Fibroblast of pulmonary artery (primary cell): ENCODE measurements at regions not wholly inside any gene's neighbourhood (a gene's known extent, or its start where the extent isn't known, plus 50 kb on each side); places are given as distances from the start of the nearest gene placed in this dataset.

Experiments used
- DNase-seq: peaks from one replicate; pipeline ENCODE4 v3.0.0-alpha.2; 2010; ENCODE audit warnings: low read depth
- H3K4me3 ChIP-seq: replicated peaks from 2 replicates; pipeline ENCODE4 v1.5.1; 2011; ENCODE audit warnings: low read depth, mild to moderate bottlenecking, control low read depth, low read length, moderate library complexity
- CTCF ChIP-seq: IDR thresholded peaks from 2 replicates; pipeline ENCODE4 v1.5.1; 2011; ENCODE audit warnings: mild to moderate bottlenecking, control low read depth, low read length, inconsistent platforms; ENCODE audit errors: missing control alignments

DNA sequence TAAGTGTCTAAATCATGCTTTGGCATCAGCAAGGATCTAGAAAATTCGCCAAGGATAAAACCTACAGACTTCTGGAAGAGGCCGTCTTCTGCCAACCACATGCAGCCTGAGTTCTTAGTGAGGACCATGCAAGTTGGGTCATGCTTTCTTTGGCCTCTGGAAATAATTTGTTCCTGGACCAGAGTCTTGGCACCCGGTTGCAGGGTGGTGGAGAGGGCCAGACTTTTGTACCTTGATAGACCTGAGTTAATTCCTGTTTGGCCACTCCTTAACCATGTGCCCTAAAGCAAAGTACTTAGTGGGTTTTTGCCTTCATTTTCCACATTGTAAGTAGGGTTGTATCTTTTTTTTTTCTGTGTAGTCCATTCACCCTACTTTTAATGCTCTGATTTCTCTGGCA is 283.4 kb upstream of the IRX5 start:
- no peak for DNase-seq
- no peak for TF ChIP-seq CTCF
- H3K4me3 ChIP-seq: no peak overlapping the region

DNA sequence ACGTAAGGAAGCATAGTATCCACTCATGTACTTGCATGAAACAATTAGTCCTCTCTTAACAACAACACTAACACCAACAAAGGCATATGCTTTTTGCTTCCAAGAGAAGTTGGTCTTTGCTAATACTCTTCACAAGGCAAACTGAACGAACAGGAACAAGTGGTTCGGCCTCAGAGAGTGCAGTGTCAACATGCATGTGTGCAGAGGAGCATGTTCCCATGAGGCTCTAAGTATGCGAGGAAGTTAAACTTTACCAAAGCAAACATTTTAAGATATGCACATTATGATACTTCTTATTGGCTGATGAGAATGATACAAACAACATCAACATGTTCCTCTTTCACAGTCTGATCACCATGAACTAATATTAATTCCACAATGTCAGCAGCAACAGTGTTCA is 285.3 kb upstream of the IRX5 start:
- H3K4me3 ChIP-seq: no peak overlapping the region
- TF ChIP-seq CTCF: no peak
- no peak for DNase-seq

GRCh38 chr16:54636221-54636793 is 294.4 kb upstream of the IRX5 start:
- TF ChIP-seq CTCF: no peak
- H3K4me3 ChIP-seq: no peak overlapping the region
- no peak for DNase-seq

GRCh38 chr16:54633943-54634362 is 296.7 kb upstream of the IRX5 start:
- peak; percentile 39 for TF ChIP-seq CTCF
- no peak overlapping the region for H3K4me3 ChIP-seq
- peak; percentile 6 for DNase-seq

GRCh38 chr16:54632322-54633220 is 298.1 kb upstream of the IRX5 start:
- TF ChIP-seq CTCF: no peak
- H3K4me3 ChIP-seq: no peak overlapping the region
- DNase-seq: no peak

GRCh38 chr16:54631782-54632181 is 298.9 kb upstream of the IRX5 start:
- DNase-seq: no peak
- no peak for TF ChIP-seq CTCF
- no peak overlapping the region for H3K4me3 ChIP-seq
